Left renal cortex interstitium (tissue), 4 donors: ENCODE measurements at regions not wholly inside any gene's neighbourhood (a gene's known extent, or its start where the extent isn't known, plus 50 kb on each side); places are given as distances from the start of the nearest gene placed in this dataset.

ENCODE experiments used
- DNase-seq, 4 donors: peaks; one replicate each; pipeline ENCODE4 v3.0.0-alpha.2; 2013; ENCODE audit warnings: low read depth in 4 of 4, low spot score in 2 of 4, missing footprints in 1 of 4

- DNase-seq, result no peak
These were observed 103.8 kb upstream of the PCDH15 start for GRCh38 chr10:54904833-54905232.

DNA sequence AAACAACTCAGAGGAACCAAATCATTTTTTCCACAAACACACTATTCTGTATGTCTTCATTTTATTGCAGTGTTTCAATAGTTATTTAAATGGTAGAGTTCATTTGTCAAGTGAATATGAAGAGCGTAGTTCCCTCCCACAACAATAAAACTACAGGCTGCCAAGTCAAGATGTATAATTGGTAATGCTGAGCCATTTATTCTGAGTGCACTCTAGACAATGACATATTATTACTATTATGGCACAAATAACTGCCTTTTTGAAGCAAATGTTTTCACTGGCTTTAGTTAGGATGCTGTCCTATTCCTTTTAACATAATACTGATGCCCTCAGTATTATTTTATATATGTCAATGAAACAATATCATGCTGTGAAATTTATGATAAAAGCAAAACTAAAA is 102.7 kb upstream of the PCDH15 start:
- no peak for DNase-seq

DNA sequence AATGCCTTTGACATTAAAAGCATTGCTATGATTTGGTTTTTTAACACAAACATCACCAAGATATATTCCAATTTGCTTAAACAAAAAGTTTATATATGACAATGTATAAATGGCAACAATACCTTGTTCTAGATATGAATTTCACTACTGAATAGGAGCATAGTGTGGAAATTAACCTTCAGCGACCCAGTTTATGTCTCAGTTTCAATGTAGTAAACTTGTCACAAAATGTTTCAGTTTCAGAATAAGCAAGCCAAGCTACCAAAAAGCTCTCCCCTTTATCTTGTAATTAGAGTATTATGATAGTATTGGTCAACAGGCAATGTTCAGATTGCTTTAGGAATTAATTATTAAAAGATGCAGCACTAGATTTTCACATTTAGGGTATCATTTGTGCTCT is 99.6 kb upstream of the PCDH15 start:
- DNase-seq, result no peak

- DNase-seq, result no peak
These were observed 80.0 kb upstream of the PCDH15 start for GRCh38 chr10:54880996-54881395.

GRCh38 chr10:54869022-54869421 is 68.0 kb upstream of the PCDH15 start:
- DNase-seq, result no peak

GRCh38 chr10:54866666-54867065 is 65.6 kb upstream of the PCDH15 start:
- no peak for DNase-seq

- DNase-seq, result no peak
These were observed 53.8 kb upstream of the PCDH15 start for GRCh38 chr10:54854843-54855242.

DNA sequence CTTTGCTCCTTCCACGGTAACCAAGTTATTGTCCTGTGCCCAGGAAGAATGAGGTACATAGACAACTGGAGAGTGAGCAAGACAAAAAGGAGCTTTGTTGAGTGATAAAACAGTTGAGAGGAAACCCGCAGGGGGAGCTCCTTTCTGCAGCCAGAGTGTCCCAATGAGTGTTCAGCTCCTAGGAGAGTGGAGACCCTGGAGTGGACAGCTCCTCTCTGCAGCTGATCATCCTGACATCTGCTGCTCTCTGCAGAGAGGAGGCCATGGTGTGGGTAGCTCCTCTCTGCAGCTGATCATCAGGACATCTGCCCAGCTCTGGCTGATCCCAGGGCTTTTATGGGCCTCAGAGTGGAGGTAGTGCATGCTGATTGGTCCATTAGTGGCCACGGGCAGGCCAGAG is 53.4 kb upstream of the PCDH15 start:
- no peak for DNase-seq

- DNase-seq, result no peak
These were observed 52.9 kb upstream of the PCDH15 start for GRCh38 chr10:54853883-54854282.
